H9 (cell line): ENCODE measurements at regions not wholly inside any gene's neighbourhood (a gene's known extent, or its start where the extent isn't known, plus 50 kb on each side); places are given as distances from the start of the nearest gene placed in this dataset.

Experiments
- DNase-seq: peaks from one replicate; pipeline ENCODE4 v3.0.0-alpha.2; 2017
- H2AFZ ChIP-seq: one replicate; pipeline ENCODE4 v1.6.1; 2013; ENCODE audit warnings: mild to moderate bottlenecking, low read length, control low read depth, moderate library complexity
- H2AK5ac ChIP-seq: 2 replicates; pipeline ENCODE4 v1.6.1; 2013; ENCODE audit warnings: low read length, control low read depth, mixed read lengths; ENCODE audit not compliant: insufficient read length
- H2BK120ac ChIP-seq: one replicate; pipeline ENCODE4 v1.6.1; 2013; ENCODE audit warnings: low read depth, mild to moderate bottlenecking, low read length, control low read depth, inconsistent platforms; ENCODE audit not compliant: poor library complexity, severe bottlenecking
- H2BK12ac ChIP-seq: 2 replicates; pipeline ENCODE4 v1.6.1; 2013; ENCODE audit warnings: low read length, control low read depth, mixed read lengths, low read depth; ENCODE audit not compliant: insufficient read length
- H2BK15ac ChIP-seq: 2 replicates; pipeline ENCODE4 v1.6.1; 2013; ENCODE audit warnings: low read depth, low read length, control low read depth
- H2BK20ac ChIP-seq: one replicate; pipeline ENCODE4 v1.6.1; 2013; ENCODE audit warnings: low read depth, mild to moderate bottlenecking, low read length, control low read depth, inconsistent platforms; ENCODE audit not compliant: poor library complexity, severe bottlenecking
- H2BK5ac ChIP-seq: 2 replicates; pipeline ENCODE4 v1.6.1; 2013; ENCODE audit warnings: low read length, control low read depth, mixed read lengths; ENCODE audit not compliant: insufficient read length
- H3K14ac ChIP-seq: 2 replicates; pipeline ENCODE4 v1.6.1; 2013; ENCODE audit warnings: low read length, control low read depth; ENCODE audit not compliant: insufficient read depth
- H3K18ac ChIP-seq: 2 replicates; pipeline ENCODE4 v1.6.1; 2013; ENCODE audit warnings: low read depth, mild to moderate bottlenecking, mixed read lengths, low read length, control low read depth; ENCODE audit not compliant: insufficient read length
- H3K23ac ChIP-seq: 2 replicates; pipeline ENCODE4 v1.6.1; 2013; ENCODE audit warnings: low read length, control low read depth, mixed read lengths, low read depth; ENCODE audit not compliant: insufficient read length
- H3K23me2 ChIP-seq: 2 replicates; pipeline ENCODE4 v1.6.1; 2013; ENCODE audit warnings: low read depth, mild to moderate bottlenecking, mixed read lengths, low read length, control low read depth; ENCODE audit not compliant: insufficient read length, poor library complexity, severe bottlenecking
- H3K27ac ChIP-seq: 2 replicates; pipeline ENCODE4 v1.5.1; 2013; ENCODE audit warnings: low read length, control low read depth, mixed read lengths, low read depth; ENCODE audit not compliant: insufficient read length
- H3K27me3 ChIP-seq: 2 replicates; pipeline ENCODE4 v1.6.1; 2013; ENCODE audit warnings: low read length, control low read depth, inconsistent platforms; ENCODE audit not compliant: insufficient read depth
- H3K4ac ChIP-seq: 2 replicates; pipeline ENCODE4 v1.6.1; 2013; ENCODE audit warnings: low read depth, mild to moderate bottlenecking, control low read depth, inconsistent platforms, low read length, moderate library complexity
- H3K4me1 ChIP-seq: 2 replicates; pipeline ENCODE4 v1.6.1; 2013; ENCODE audit warnings: low read length, control low read depth, inconsistent platforms; ENCODE audit not compliant: insufficient read depth
- H3K4me2 ChIP-seq: 2 replicates; pipeline ENCODE4 v1.6.1; 2013; ENCODE audit warnings: low read length, control low read depth, mixed read lengths; ENCODE audit not compliant: insufficient read length, insufficient read depth
- H3K56ac ChIP-seq: 2 replicates; pipeline ENCODE4 v1.6.1; 2013; ENCODE audit warnings: low read depth, mild to moderate bottlenecking, mixed read lengths, low read length, control low read depth; ENCODE audit not compliant: insufficient read length
- H3K79me1 ChIP-seq: 2 replicates; pipeline ENCODE4 v1.6.1; 2013; ENCODE audit warnings: low read depth, mild to moderate bottlenecking, moderate library complexity, low read length, control low read depth, inconsistent platforms; ENCODE audit not compliant: insufficient read depth, poor library complexity, severe bottlenecking
- H3K79me2 ChIP-seq: 2 replicates; pipeline ENCODE4 v1.6.1; 2013; ENCODE audit warnings: low read length, control low read depth, inconsistent platforms; ENCODE audit not compliant: insufficient read depth
- H3K9ac ChIP-seq: 2 replicates; pipeline ENCODE4 v1.6.1; 2013; ENCODE audit warnings: low read length, control low read depth, mixed read lengths; ENCODE audit not compliant: insufficient read length; ENCODE audit errors: extremely low read depth
- H3K9me3 ChIP-seq: one replicate; pipeline ENCODE4 v1.6.1; 2013; ENCODE audit warnings: low read depth, low read length, inconsistent platforms; ENCODE audit not compliant: control insufficient read depth
- H3T11ph ChIP-seq: one replicate; pipeline ENCODE4 v1.6.1; 2013; ENCODE audit warnings: mild to moderate bottlenecking, low read length, control low read depth, inconsistent platforms
- H4K20me1 ChIP-seq: one replicate; pipeline ENCODE4 v1.6.1; 2013; ENCODE audit not compliant: control insufficient read depth, insufficient read length, insufficient read depth
- H4K5ac ChIP-seq: 2 replicates; pipeline ENCODE4 v1.6.1; 2013; ENCODE audit warnings: low read depth, mild to moderate bottlenecking, mixed read lengths, low read length, control low read depth; ENCODE audit not compliant: insufficient read length
- H4K8ac ChIP-seq: replicated peaks from 2 replicates; pipeline ENCODE4 v1.6.1; 2013; ENCODE audit warnings: low read length, control low read depth, mixed read lengths, low read depth; ENCODE audit not compliant: insufficient read length
- H4K91ac ChIP-seq: 2 replicates; pipeline ENCODE4 v1.6.1; 2013; ENCODE audit warnings: low read depth, mild to moderate bottlenecking, moderate library complexity, mixed read lengths, low read length, control low read depth; ENCODE audit not compliant: insufficient read length
- H3K27ac Mint-ChIP-seq, 3 experiments: 2 replicates in 2 of 3; 3 replicates in 1 of 3; pipeline ENCODE4 v1.8.0; 2020 to 2021; ENCODE audit warnings: mixed read lengths in 3 of 3, mild to moderate bottlenecking in 1 of 3, moderate library complexity in 1 of 3
- H3K27me3 Mint-ChIP-seq: 2 replicates; pipeline ENCODE4 v1.8.0; 2021; ENCODE audit warnings: low read depth, mild to moderate bottlenecking, moderate library complexity, mixed read lengths
- H3K36me3 Mint-ChIP-seq, 3 experiments: 2 replicates in 2 of 3; 3 replicates in 1 of 3; pipeline ENCODE4 v1.8.0; 2020 to 2021; ENCODE audit warnings: low read depth in 3 of 3, mixed read lengths in 3 of 3; ENCODE audit not compliant: insufficient read depth in 1 of 3
- H3K4me1 Mint-ChIP-seq, 2 experiments: 2 replicates each; pipeline ENCODE4 v1.8.0; 2020; ENCODE audit warnings: mixed read lengths in 2 of 2
- H3K4me3 Mint-ChIP-seq, 2 experiments: 2 replicates in 1 of 2; 3 replicates in 1 of 2; pipeline ENCODE4 v1.8.0; 2020 to 2021; ENCODE audit warnings: mild to moderate bottlenecking in 2 of 2, mixed read lengths in 2 of 2, moderate library complexity in 1 of 2
- H3K9me3 Mint-ChIP-seq, 2 experiments: 2 replicates in 1 of 2; 3 replicates in 1 of 2; pipeline ENCODE4 v1.8.0; 2020; ENCODE audit warnings: mild to moderate bottlenecking in 2 of 2, mixed read lengths in 2 of 2, moderate library complexity in 1 of 2
- WGBS: extraction: QIAGEN DNeasy Blood & Tissue Kit; methylation state at CpG from one replicate; pipeline ENCODE4 v1.1.7; 2013; ENCODE audit warnings: missing lambda C conversion rate, low lambda C conversion rate, mixed read lengths; ENCODE audit not compliant: insufficient read length; ENCODE audit errors: extremely low coverage; 5-methylcytosine and 5-hydroxymethylcytosine counted together
- TF ChIP-seq, protein P1 (sequence below): fragments of 200-600 bp; sonication (generic); conservative IDR thresholded peaks from 3 replicates; pipeline ENCODE4 v1.8.0; 2021; ENCODE audit warnings: antibody characterized with exemption, mild to moderate bottlenecking

DNA sequence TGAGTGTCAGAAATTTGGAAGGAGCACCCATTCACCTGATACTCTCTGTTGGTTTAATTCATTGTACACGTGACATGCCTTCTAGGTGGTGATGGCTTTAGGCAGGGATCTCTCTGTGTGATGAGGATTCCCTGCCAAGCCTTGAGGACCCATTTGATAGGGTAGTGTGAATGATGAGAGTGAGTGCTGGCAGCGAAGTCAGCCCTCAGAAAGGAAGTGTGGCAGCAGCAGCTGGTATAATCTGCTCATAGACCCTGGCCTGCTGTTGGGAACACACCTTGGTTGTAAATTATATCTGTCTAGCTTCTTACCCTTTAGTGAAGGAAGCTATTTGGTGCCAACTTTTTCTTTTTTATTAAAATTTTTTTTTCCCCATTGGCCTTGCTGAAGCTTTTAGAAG, 164.5 kb downstream of the HAUS1 start:
- H3K18ac ChIP-seq: no peak overlapping the region
- no peak overlapping the region for H3T11ph ChIP-seq
- no peak overlapping the region for H2BK120ac ChIP-seq
- H2BK5ac ChIP-seq: no peak overlapping the region
- no peaks in the 10 kb centered on the region for H4K20me1 ChIP-seq
- no peak overlapping the region for H2AK5ac ChIP-seq
- H3K9me3 Mint-ChIP-seq: no peaks in the 10 kb centered on the region
- H4K5ac ChIP-seq: no peak overlapping the region
- TF ChIP-seq, protein P1, sequence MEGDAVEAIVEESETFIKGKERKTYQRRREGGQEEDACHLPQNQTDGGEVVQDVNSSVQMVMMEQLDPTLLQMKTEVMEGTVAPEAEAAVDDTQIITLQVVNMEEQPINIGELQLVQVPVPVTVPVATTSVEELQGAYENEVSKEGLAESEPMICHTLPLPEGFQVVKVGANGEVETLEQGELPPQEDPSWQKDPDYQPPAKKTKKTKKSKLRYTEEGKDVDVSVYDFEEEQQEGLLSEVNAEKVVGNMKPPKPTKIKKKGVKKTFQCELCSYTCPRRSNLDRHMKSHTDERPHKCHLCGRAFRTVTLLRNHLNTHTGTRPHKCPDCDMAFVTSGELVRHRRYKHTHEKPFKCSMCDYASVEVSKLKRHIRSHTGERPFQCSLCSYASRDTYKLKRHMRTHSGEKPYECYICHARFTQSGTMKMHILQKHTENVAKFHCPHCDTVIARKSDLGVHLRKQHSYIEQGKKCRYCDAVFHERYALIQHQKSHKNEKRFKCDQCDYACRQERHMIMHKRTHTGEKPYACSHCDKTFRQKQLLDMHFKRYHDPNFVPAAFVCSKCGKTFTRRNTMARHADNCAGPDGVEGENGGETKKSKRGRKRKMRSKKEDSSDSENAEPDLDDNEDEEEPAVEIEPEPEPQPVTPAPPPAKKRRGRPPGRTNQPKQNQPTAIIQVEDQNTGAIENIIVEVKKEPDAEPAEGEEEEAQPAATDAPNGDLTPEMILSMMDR: no peak
- no peak overlapping the region for H3K56ac ChIP-seq
- H3K79me2 ChIP-seq: no peaks in the 10 kb centered on the region; the same call in 1 of the 2 replicates
- no peaks in the 10 kb centered on the region for H3K27me3 Mint-ChIP-seq
- no peak overlapping the region for H3K27ac Mint-ChIP-seq
- DNase-seq: no peak
- no peak overlapping the region for H4K91ac ChIP-seq
- H3K27ac ChIP-seq: no peak overlapping the region
- H3K23me2 ChIP-seq: no peaks in the 10 kb centered on the region
- no peak overlapping the region for H2BK15ac ChIP-seq
- no CpG with 5 or more reads among the region's 2 CpGs for WGBS
- no peaks in the 10 kb centered on the region for H3K9me3 ChIP-seq
- H4K8ac ChIP-seq: no peak overlapping the region
- H3K4me3 Mint-ChIP-seq: no peak overlapping the region
- no peak overlapping the region for H3K14ac ChIP-seq
- H3K4ac ChIP-seq: no peak overlapping the region
- peaks cover 0 to 4% (median 3%) of the 10 kb centered on the region in 3 experiments; a peak in 3 of 7 replicates for H3K36me3 Mint-ChIP-seq
- H2AFZ ChIP-seq: no peak overlapping the region
- H3K23ac ChIP-seq: no peak overlapping the region
- peaks cover 32 to 38% of the 10 kb centered on the region in 2 experiments for H3K4me1 Mint-ChIP-seq
- H3K79me1 ChIP-seq: no peaks in the 10 kb centered on the region
- H2BK20ac ChIP-seq: no peak overlapping the region
- no peak overlapping the region for H3K9ac ChIP-seq
- no peak overlapping the region for H3K4me2 ChIP-seq
- no peak overlapping the region for H2BK12ac ChIP-seq
- peaks cover 14% of the 10 kb centered on the region; the same call in 1 of the 2 replicates for H3K4me1 ChIP-seq
- no peaks in the 10 kb centered on the region for H3K27me3 ChIP-seq
